ENCODE measurements at regions not wholly inside any gene's neighbourhood (a gene's known extent, or its start where the extent isn't known, plus 50 kb on each side); places are given as distances from the start of the nearest gene placed in this dataset.

DNA sequence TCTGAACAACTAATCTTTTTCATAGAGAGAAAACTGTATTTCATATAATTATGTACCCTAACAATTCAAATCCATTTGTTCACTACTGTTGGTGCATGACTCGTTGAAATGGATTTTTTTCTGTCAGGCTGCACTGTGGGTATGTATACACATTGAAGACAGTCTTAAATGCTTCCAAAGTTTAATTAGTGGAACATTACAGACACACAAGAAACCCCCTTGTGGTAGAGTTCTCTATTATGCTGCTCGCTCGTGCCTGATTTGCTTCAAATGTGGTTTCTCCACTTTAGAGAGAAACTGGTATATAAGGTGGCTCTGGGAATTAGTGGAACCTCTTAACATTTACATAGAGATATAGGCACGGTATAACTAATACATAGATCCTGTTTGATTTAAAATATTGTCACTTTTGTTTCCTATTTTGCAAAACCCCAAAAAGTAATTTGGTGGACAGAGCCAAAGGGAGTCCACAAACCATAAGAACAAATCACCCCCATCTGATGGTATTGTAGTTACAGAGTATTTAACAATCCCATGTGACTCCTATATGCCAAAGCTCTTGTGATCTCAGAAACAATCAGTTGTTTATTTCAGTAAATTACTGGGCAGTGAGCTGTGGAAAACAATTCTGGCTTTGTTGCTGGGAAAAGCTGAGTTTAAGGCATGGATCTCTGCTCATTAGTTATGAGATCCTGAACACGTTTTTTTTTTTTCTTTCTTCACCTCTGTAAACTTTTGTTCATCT is 159.5 kb downstream of the BRMS1L start:
- FAIRE-seq (no peak), ATAC-seq (no peak), DNase-seq (ENCODE audit: extremely low read depth in 1 of 4, low spot score in 3 of 4) (no peak)
- POLR2A ChIA-PET: no interaction called here
- Histone ChIP-seq H3K4me2 (ENCODE audit: insufficient read depth, low read length) (no peak overlapping the region), H3K4me1 (replicated peaks in 1 of 2; ENCODE audit: control insufficient read depth in 2 of 2, insufficient read depth in 2 of 2, low read length in 2 of 2) (no peaks in the 10 kb centered on the region), H3K27me3 (ENCODE audit: control insufficient read depth in 2 of 2, insufficient read depth in 2 of 2, low read length in 2 of 2) (0 out of 5 replicates have a peak, but pooled peaks cover 0 to 4% of the 10 kb centered on the region in 2 experiments), H3K79me2 (ENCODE audit: control insufficient read depth, insufficient read depth, low read length) (no peaks in the 10 kb centered on the region), H3K36me3 (ENCODE audit: control insufficient read depth, insufficient read depth, low read length) (no peaks in the 10 kb centered on the region), H4K20me1 (replicated peaks; ENCODE audit: control insufficient read depth, insufficient read depth, low read length) (no peaks in the 10 kb centered on the region), H3K27ac (ENCODE audit: extremely low read depth, low read depth, low read length) (no peak overlapping the region), H3K9me3 (replicated peaks; ENCODE audit: control insufficient read depth, insufficient read depth, low read depth, low read length) (no peaks in the 10 kb centered on the region), H3K9me1 (ENCODE audit: control insufficient read depth, insufficient read depth, low read length) (no peaks in the 10 kb centered on the region), H2AFZ (ENCODE audit: low read depth, low read length) (no peak overlapping the region), H3K9ac (ENCODE audit: insufficient read depth in 1 of 2, low read depth in 2 of 2, low read length in 2 of 2) (no peak overlapping the region), H3K4me3 (no peak overlapping the region)
- CTCF ChIA-PET (ENCODE audit: low intra/inter-chr PET ratio): no interaction called here
- TF ChIP-seq ZNF639 (CRISPR knock-in tag; conservative IDR thresholded peaks at IDR 0.05 in 1 of 2, IDR thresholded peaks at IDR 0.05 in 1 of 2) (no peak), SNIP1 (IDR thresholded peaks at IDR 0.05; ENCODE audit: low read depth) (no peak), ZNF316 (IDR thresholded peaks at IDR 0.05) (no peak), DMBX1 (CRISPR knock-in tag; IDR thresholded peaks at IDR 0.05; ENCODE audit: borderline replicate concordance) (no peak), ESRRA (IDR thresholded peaks at IDR 0.05; ENCODE audit: borderline replicate concordance, low read depth) (no peak), SMARCA4 (IDR thresholded peaks at IDR 0.05) (no peak), GATAD2A (IDR thresholded peaks at IDR 0.05) (no peak), CREB1 (IDR thresholded peaks at IDR 0.05) (no peak), CREB1 (CRISPR knock-in tag; IDR thresholded peaks at IDR 0.05) (no peak)
- in situ Hi-C loops (cut with MboI): no loop called here
- intact Hi-C loops (cut with micrococcal nuclease): no loop called here
- 2% methylated on average over 5 of the region's 5 CpGs for WGBS (ENCODE audit: insufficient coverage, low coverage, missing lambda C conversion rate)
- no TSS peak for BruUV-seq (replicated peaks)

Measured in K562 (cell line).